ENCODE measurements at regions not wholly inside any gene's neighbourhood (a gene's known extent, or its start where the extent isn't known, plus 50 kb on each side); places are given as distances from the start of the nearest gene placed in this dataset.
A peak's percentile ranks its signal among the peaks of the same experiment; 100 is the strongest.

DNA sequence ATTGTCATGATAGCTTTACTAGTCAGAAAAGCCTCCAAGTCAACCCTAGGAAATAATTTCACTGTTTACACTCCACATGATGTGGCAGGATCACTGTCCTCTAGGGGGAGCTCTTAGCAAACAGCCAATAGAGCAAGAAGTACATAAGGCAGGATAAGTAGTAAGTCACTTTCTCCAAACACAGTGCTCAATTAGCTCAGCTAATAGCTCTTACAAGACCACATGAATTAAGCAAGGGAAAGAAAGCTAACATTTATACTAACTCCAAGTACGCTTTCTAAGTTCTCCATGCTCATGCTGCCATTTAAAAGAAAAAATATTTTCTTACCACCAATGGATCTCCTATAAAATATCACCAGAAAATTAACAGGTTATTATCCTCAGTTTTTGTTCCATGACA lies 66.9 kb upstream of the LRIF1 start:
- RAD21 ChIA-PET (ENCODE audit: low non-redundant PET in 1 of 2, low total read pairs in 2 of 2, uncharacterized antibody in 2 of 2, unreplicated experiment in 2 of 2): interaction anchor here in 1 of 2 experiments (0.6 kb wide), 1 partner anchor 451 kb away, joined by 3 read pairs; no protein-coding TSS in a partner anchor
- H4K20me1 ChIP-seq (ENCODE audit: insufficient read depth): no peaks in the 10 kb centered on the region
- CTCF ChIA-PET: interaction anchor here (0.8 to 2.8 kb wide), 16 partner anchors 9 to 370 kb away, joined by 3 to 25 read pairs (median 5); no protein-coding TSS in a partner anchor
- no peak overlapping the region for H3K4me3 ChIP-seq (replicated peaks in 1 of 2; ENCODE audit: low read depth in 1 of 2, low read length in 2 of 2)
- POLR2A ChIA-PET: no interaction called here
- no peak overlapping the region for H3K4me2 ChIP-seq (ENCODE audit: low read length)
- no peaks in the 10 kb centered on the region for H3K9me2 ChIP-seq (ENCODE audit: insufficient read depth)
- no peaks in the 10 kb centered on the region for H3K79me2 ChIP-seq (ENCODE audit: insufficient read depth, low read length)
- DNase-seq (ENCODE audit: low read depth, low spot score) (peak; percentile 49), ATAC-seq (peak; percentile 92)
- no peaks in the 10 kb centered on the region for H3K4me1 ChIP-seq (ENCODE audit: control insufficient read depth in 1 of 2, insufficient read depth in 2 of 2, low read length in 2 of 2)
- intact Hi-C loops (cut with micrococcal nuclease): loop anchor here (10.0 kb wide), 1 partner anchor 194 kb away; the partner anchor contains the start of gene CHI3L2
- TF ChIP-seq, protein P1, sequence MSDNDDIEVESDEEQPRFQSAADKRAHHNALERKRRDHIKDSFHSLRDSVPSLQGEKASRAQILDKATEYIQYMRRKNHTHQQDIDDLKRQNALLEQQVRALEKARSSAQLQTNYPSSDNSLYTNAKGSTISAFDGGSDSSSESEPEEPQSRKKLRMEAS (IDR thresholded peaks at IDR 0.05): 0 out of 2 replicates have a peak, but pooled peaks have one; percentile 25
- TF ChIP-seq RAD21 (IDR thresholded peaks at IDR 0.05; ENCODE audit: low read depth) (peak; percentile 57), REST (IDR thresholded peaks at IDR 0.05; ENCODE audit: low read depth) (no peak), CBX3 (IDR thresholded peaks at IDR 0.05; ENCODE audit: low read depth) (0 out of 2 replicates have a peak, but pooled peaks have one; percentile 50)
- TF ChIP-seq, protein P2, sequence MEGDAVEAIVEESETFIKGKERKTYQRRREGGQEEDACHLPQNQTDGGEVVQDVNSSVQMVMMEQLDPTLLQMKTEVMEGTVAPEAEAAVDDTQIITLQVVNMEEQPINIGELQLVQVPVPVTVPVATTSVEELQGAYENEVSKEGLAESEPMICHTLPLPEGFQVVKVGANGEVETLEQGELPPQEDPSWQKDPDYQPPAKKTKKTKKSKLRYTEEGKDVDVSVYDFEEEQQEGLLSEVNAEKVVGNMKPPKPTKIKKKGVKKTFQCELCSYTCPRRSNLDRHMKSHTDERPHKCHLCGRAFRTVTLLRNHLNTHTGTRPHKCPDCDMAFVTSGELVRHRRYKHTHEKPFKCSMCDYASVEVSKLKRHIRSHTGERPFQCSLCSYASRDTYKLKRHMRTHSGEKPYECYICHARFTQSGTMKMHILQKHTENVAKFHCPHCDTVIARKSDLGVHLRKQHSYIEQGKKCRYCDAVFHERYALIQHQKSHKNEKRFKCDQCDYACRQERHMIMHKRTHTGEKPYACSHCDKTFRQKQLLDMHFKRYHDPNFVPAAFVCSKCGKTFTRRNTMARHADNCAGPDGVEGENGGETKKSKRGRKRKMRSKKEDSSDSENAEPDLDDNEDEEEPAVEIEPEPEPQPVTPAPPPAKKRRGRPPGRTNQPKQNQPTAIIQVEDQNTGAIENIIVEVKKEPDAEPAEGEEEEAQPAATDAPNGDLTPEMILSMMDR (IDR thresholded peaks at IDR 0.05 in 2 of 3, conservative IDR thresholded peaks at IDR 0.05 in 1 of 3; ENCODE audit: borderline replicate concordance in 1 of 3, insufficient read depth in 1 of 3, low read depth in 2 of 3, low read length in 2 of 3): peak; percentile 36 to 97 (median 91); a peak in 5 of 6 replicates
- H3K27ac ChIP-seq (ENCODE audit: low read depth, low read length): no peak overlapping the region
- H3K27me3 ChIP-seq (ENCODE audit: insufficient read depth, low read length): no peaks in the 10 kb centered on the region
- no peak overlapping the region for H2AFZ ChIP-seq (ENCODE audit: low read depth, low read length, poor library complexity, severe bottlenecking)
- no peaks in the 10 kb centered on the region for H3K36me3 ChIP-seq (ENCODE audit: control insufficient read depth in 1 of 2, insufficient read depth in 2 of 2, low read length in 2 of 2)
- BruUV-seq (replicated peaks): no TSS peak
- H3K9ac ChIP-seq (ENCODE audit: low read length): no peak overlapping the region
- no peaks in the 10 kb centered on the region for H3K9me3 ChIP-seq (ENCODE audit: control insufficient read depth in 1 of 2, insufficient read depth in 1 of 2, low read depth in 1 of 2, low read length in 2 of 2)

All from HCT116 (cell line).